ENCODE measurements at regions not wholly inside any gene's neighbourhood (a gene's known extent, or its start where the extent isn't known, plus 50 kb on each side); places are given as distances from the start of the nearest gene placed in this dataset.
"Not testable (repeated sequence)": the region's sequence is repeated elsewhere in the genome, so short reads cannot be mapped to it uniquely, and the experiment has no call there.

DNA sequence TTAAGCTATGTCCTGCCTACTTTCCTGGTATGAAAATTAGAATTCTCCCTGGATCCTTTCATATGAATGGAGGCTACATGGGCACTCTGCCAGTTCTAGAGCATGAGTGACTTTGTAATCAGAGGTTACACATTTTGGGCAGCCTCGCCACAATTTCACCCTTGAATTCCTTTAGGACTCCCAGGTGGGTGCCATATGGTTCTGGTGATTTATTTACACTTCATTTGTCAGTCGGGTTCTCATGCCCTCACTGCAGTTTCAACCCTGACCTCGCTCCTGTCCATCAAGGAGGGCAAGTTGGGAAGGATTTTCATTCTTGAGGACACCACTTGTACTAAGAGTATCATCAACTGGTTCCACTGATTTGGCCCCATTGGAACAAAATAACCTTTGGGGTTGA is 83.2 kb upstream of the ROPN1 start:
- TF ChIP-seq, protein P1, sequence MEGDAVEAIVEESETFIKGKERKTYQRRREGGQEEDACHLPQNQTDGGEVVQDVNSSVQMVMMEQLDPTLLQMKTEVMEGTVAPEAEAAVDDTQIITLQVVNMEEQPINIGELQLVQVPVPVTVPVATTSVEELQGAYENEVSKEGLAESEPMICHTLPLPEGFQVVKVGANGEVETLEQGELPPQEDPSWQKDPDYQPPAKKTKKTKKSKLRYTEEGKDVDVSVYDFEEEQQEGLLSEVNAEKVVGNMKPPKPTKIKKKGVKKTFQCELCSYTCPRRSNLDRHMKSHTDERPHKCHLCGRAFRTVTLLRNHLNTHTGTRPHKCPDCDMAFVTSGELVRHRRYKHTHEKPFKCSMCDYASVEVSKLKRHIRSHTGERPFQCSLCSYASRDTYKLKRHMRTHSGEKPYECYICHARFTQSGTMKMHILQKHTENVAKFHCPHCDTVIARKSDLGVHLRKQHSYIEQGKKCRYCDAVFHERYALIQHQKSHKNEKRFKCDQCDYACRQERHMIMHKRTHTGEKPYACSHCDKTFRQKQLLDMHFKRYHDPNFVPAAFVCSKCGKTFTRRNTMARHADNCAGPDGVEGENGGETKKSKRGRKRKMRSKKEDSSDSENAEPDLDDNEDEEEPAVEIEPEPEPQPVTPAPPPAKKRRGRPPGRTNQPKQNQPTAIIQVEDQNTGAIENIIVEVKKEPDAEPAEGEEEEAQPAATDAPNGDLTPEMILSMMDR (IDR thresholded peaks at IDR 0.05) = not testable (repeated sequence)
- not testable (repeated sequence) for TF ChIP-seq POLR2A (IDR thresholded peaks at IDR 0.05)

Data from Peyer's patch (tissue), 4 donors.